Pons (tissue), 1 donor: ENCODE measurements at regions not wholly inside any gene's neighbourhood (a gene's known extent, or its start where the extent isn't known, plus 50 kb on each side); places are given as distances from the start of the nearest gene placed in this dataset.

Experiments used
- DNase-seq: peaks from one replicate; pipeline ENCODE4 v3.0.0-alpha.2; 2016; ENCODE audit warnings: low spot score

DNA sequence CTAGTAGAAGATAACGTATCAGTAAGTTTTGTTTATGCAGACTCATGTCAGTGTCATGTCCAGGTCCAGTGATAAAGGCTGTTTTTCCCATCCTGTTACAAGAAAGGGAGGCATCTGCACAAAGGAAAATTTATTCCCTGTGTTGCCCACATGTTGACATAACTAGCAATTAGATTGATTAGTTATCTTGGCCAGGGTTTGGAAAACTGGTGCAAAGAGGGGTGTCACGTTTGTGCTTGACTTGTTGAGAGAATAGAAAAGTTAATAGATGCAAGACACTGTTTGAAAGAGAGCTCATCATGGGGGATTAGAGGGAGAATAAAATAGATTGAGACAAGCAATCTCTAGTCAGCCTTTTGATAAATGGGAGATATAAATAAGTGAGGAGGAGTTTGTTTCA, 1357.0 kb upstream of the AGA start:
- DNase-seq: no peak

DNA sequence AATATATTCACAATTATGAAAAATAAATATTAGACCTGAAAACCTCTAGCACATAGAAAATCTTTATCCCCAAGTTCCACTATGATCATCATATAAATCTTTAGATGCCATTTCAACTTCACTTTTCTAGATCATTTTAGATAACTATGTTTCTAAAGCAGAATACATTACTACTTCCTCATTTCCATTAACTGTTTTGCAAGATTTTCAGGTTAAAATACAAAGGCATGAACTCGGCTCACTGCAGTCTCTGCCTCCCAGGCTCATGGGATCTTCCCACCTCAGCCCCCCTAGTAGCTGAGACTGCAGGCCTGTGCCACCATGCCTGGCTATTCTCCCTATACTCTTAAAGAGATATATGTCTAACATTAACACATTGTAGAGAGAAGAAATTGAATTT, 1365.9 kb upstream of the AGA start:
- DNase-seq: no peak

DNA sequence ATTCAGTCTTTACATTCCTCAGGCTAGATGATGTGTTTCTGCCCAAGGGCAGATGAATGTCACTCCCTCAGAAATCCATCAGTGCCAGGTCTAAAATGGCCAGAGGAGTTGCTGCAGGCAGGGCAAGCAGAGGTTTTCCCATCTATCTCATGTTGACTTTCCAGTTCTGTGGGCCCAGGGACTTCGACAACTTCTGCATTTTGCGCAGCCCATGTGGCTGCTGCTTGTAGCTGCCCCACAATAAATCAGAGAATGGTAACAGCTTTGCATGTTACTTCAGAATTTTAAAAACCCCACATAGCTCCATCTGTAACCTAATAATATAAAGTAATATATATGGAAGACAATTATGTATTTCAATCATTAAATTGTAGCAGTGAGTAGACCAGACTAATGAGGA, 1367.7 kb upstream of the AGA start:
- DNase-seq: no peak

DNA sequence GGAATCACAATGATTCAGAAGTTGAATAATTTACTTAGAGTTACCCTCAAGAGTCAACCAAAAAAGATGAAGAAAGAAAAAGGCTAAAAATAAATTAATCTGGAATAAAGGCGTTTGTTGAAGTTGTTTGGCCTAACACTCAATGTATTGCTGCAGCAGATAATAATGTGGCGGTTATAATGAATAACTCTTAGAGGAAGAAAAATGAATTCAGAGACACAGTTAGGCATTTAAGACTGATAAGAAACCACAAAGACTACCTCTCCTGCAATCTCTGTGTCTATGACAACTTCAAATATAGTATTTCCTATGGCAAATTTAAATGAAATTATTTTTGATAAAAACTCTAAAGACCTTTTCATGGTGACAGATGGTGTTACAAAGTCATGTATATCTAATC, 1369.1 kb upstream of the AGA start:
- DNase-seq: no peak

DNA sequence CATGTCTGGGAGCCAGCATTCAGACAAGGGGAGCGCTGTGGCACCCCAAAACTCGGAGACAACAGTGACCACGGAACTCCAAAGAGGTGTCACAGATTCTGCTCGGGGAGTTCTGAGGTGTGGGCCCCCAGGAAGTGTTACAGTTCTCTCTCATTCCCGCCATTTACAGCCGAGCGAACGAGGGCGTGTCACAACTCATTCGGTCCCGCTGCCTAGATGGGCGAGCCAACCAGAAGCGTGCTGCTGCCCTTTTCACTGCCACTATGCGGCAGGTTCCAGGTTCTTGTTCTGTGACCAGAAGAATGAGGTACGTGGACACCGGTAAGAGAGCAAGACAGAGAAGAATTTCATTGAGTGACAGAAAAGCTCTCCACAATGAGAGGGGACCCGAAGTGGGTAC, 1370.6 kb upstream of the AGA start:
- no peak for DNase-seq

DNA sequence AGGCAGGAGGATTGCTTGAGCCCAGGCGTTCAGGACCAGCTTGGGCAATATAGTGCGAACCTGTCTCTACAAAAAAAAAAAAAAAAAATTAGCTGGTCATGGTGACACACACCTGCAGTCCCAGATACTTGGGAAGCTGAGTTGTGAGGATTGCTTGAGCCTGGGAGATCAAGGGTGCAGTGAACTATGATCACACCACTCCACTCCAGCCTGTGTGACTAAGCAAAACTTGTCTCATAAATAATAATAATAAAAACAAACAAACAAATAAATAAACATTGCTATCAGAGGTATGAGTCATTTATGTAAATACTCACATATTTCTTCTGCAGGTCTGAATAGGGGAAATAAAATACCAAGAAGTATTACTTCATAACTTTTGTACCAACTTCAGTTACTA, 1372.7 kb upstream of the AGA start:
- no peak for DNase-seq

DNA sequence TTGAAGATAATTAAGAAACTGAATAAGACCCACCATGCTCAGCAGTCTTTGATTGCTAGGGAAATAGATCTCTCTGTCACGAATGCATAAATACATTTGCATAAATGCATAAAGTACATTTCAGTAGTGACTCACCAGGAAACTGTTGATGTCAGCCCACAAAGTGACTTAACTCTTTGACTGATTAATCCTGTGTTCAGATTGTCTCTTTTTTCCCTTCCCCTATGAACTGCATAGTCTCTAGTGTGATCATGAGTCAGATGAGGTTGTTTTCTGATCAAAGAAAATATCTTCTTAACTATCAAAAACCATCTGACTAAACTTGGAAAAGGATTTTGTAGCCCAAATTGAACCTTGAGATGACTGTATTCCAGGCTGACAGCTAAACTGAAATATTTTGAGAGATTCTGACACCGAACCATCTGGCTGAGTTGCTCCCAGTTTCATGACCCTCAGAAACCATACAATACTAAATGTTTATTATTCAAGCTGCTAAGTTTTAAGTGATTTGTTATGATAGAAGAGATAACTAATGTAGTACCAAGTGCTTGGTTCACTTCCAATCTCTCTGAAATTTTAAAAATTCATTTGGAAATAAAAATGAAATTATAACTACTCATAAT, 1381.5 kb upstream of the AGA start:
- no peak for DNase-seq

DNA sequence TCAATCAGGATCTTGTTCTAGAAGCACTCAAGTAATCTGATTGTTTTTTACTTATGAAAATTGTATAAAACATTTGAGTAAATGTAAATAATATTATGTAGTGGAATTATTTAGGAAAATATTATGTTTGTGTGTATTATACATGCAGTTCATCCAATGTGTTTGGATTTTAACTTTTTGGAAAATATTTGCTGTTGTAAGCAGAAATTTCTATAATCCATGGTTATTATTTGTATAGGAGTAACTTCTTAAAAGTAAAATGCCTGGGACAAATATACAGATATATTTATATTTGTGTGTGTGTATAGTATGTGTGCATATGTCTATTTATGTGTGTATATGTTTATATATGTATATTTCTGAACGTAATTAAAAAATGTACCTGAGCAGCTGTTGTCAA, 1394.6 kb upstream of the AGA start:
- DNase-seq: no peak

DNA sequence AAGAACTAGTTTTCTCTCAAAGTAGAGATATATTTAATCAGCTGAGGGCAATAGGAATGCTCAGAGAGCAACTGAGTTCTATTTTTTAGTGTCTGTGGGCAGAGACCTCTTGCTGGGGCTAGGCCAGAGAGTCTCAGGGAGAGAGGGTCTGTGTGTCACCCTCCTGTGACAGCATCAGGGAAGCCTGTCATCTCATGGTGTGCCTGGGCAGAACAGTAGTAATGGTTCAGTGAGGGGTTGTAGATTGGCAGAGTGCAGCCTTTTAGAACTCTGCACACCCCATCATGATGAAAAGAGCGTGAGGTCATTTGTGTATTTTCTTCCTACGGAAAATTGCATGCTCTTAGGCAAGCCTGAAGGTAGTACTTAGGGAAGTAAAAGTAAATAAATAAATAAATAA, 1396.5 kb upstream of the AGA start:
- no peak for DNase-seq

DNA sequence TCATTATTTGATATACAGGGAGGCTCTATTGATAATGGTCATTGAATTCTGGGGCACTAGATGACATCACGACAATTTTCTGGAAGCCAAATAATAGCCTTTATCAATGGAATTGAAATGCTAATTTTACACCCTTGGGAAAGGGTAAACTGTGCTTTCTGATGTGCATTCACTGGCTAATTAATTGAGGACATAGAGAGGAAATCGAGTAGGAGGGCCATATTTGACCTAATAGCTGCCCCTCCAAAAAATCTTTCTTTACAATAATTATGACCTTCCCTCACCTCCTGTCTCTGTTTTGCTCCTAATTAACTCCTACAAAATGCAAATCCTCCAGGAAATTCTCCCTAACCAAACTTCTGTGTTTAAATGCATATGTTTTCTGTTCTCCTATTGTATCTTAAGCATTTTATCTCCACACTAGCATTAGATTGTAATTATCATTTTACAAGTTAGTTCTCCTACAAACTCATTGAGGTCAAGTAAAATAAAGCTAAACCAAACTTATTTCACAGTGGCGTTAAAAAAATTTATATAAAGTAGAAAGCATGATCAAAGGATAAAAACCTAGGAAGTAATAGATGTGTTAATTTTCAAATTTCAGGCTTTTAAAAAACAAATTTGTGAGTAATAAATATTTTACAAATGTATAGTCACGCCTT, 1414.0 kb upstream of the AGA start:
- no peak for DNase-seq

DNA sequence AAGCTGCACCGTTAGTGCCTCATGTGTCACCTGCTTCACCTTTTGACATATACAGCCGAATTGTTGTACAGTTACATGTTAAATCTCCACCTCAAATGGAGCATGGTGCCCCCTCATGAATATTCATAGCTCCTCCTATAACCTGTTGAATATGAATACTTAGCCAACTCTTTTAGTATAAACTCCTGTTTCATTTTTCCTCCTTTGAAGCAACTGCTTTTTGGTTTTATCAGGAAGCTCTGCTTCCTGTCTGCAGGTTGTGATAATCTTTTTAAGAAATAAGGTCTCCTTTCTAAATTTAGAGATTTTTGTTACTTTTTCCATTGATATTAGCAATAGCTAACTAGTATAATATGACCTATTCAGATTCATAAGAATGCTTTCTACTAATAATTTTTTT, 1429.2 kb upstream of the AGA start:
- no peak for DNase-seq

DNA sequence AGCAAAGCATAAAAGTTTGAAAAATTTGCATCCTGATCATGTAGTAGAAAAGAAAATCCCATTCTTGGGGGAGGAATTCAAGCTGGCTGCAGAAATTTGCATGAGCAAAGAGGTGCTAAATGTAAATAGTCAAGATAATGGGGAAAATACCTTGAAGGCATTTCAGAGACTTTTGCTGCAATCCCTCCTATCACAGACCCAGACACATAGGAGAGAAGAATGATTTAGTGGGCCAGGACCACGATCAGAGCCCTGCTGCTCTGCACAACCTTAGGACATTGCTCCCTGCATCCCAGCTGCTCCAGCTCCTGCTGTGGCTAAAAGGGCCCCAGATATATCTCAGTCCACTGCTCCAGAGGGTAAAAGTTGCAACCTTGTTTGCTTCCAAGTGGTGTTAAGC, 1439.7 kb upstream of the AGA start:
- DNase-seq: no peak

DNA sequence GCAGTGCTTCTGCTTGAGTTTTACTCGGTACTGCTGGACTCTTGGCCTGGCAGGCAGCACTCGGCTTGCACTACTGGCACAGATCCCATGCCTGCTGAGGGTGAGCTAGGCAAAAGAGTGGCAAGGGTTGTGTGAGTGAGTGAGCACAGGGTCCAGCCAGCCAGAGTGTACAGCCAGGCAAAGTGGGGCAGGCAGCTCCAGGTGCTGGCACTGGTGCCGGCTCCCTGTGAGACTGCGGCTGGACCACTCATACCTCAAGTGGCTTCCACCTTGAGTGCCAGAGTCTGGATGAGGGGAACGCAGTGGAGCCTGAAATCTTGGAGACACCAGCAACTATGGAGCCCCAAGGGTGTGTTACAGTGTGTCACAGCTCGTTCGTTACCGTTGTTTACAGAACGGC, 1451.9 kb upstream of the AGA start:
- no peak for DNase-seq

DNA sequence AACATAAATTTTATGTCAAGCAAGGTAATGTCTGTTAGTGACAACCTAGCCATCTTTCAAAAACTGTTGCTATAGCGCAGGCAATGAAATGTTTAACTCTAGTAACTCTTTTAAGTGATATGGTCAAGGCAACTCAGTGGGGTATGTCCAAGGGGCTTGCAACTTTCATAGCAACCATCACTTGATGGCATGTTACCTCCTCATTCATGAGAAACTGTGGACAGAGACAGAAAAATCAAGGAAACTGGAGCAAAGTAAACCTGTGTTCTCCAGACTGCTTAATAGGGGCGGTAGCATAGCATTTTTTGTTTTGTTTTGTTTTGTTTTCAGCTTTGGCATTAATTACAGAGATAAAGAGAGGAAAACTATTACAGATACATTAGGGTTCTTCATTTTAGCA, 1456.8 kb upstream of the AGA start:
- no peak for DNase-seq

DNA sequence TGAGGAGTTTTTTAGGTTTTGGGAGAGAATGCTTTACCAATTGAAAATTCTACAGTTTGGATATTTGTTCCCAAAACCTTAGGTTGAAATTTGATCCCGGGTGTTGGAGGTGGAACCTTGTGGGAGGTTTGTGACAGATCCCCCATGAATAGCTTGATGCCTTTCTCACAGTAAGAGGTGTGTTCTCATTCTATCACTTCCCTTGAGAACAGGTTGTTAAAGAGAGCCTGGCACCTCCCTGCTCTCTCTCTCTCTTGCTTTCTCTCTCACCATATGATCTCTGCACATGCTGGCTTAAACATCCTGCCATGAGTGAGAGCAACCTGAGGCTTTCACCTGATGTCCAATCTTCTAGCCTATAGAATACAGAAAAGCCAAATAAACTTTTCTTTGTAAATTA, 1475.5 kb upstream of the AGA start:
- DNase-seq: no peak

DNA sequence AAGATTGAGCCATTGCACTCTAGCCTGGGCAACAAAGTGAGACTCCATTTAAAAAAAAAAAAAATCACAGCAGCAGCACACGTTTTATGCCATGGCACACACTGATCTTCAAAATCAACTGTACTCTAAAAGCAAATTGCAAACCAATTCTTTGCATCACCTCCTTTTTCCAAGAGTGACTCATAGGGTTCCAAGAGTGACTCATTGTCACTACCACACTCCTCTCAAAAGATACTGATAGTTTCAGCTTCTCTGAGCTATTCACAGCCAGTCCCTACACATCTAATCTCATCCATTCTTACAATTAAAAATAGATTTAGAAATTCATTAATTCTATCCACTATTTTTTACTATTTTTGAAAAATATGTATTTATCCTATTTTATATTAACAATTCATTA, 1494.9 kb upstream of the AGA start:
- no peak for DNase-seq

DNA sequence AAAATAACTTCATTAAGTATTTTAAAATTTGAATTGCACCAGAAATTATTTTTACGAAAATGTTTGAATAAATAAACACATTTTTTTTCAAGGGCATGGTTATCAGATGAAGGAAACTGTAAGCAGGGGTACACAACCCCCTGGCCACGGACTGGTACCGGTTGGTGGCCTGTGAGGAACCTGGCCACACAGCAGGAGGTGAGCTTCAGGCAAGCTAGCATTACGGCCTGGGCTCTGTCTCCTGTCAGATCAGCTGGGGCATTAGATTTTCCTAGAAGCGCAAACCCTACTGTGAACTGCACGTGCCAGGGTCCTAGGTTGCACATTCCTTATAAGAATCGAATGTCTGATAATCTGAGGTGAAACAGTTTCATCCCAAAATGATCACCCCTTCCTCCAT, 1499.7 kb upstream of the AGA start:
- DNase-seq: no peak

DNA sequence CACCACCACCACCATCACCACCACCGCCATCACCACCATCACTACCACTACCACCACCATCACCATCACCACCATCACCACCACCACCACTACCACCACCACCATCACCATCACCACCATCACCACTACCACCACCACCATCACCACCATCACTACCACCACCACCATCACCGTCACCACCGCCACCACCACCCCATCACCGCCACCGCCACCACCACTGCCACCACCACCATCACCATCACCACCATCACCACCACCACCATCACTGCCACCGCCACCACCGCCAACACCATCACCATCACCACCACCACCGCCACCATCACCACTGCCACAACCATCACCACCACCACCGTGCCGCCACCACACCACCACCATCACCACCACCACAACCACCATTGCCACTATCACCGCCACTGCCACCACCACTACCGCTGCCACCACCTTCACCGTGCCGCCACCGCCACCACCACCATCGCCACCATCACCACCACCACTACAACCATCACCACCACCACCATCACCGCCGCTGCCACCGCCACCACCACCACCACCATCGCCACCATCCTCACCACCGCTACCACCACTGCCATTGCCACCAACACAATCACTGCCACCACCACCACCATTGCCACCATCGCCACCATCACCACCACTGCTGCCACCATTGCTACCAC, 1511.3 kb upstream of the AGA start:
- no peak for DNase-seq

DNA sequence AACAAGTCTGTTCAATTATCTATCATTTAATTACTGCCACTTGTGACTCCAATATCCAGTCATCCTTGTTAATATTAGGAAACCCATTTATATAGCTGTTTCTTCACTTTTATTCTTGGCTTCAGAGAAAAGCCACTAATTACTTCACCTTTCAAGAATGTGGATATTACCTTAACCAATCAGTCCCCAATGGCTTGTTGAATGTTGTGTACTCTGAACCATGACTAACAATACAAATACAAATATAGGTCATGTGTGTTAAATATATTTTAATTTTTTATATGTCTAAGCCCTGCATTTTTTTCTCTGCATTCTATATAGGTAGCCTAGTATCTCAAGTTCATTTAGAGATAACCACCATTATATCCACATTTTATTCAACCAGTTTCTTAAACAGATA, 1513.4 kb upstream of the AGA start:
- DNase-seq: no peak

DNA sequence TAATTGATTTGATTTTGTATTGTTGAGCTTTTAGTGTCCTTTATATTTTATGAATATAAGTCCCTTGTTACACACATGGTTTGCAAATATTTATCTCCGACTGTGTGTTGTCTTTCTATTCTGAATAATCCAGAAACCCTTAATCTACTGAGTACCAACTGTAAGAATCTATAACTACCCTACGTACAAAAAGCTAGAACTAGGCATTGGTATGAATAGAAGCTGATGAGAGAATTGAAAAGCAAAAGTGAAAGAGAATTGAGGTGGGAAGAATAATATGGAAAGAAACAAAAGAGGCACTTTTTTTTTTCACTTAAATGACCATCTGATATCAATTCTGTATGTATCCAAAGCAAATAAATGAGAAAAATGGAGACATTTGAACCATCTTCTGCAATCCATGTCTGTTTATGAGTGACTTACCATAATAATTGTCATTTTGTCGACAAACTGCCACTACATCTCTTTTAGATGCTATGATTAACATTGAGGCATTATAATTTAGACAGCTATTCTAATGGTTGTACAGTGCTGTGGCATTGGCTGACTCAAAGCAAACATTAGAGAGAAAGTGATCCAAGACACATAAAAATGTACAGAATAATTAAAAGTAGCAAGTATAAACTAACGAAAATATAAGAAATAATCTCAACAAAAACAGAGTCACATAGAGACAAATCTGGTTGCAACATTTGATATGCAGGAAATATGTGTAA, 1516.6 kb upstream of the AGA start:
- no peak for DNase-seq

DNA sequence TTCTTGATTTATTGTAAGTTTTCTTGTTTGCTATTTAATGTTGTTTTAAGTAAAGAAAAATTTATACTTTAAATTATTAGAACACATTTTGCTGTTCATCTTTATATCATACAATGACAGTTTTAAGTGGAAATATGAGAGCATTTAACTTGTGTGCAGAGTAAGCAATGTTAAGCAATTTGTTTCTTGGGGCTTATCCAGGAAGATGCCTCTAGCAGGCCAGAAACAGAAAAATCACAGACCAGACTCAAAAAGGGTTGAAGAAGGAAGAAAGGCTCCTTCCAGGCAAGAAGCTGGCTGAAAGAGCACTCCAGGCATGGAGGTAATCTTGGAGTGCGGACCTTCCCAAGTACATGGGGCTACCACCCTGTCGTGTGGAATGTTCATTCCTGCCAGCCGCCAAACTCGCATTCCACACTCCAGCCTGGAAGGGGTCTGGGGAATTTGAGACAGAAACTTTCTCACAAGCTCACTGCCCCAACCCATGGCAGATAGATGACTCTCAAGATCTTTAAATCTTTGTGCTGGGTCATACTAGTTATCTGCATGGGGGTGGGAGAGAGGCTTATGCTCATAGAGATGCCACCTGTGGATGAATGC, 1521.3 kb upstream of the AGA start:
- DNase-seq: no peak

DNA sequence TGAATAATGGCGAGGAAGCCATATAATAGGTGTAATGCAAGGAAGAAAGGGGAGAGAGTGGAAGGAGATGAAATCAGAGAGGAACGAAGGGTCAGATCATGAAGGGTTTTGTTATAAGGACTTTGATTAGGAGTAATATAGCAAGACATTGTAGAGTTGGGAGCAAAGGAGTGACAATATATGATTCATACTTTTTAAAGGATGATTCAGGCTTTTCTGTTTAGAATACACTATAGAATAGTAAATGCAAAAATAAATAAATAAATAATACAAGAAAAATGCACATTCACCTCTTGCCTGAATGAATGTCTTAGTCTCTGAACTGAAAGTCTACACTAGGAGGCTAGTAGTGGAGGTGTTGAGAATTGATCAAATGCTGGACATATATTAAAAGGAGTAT, 1524.4 kb upstream of the AGA start:
- no peak for DNase-seq
